Central memory CD4-positive, alpha-beta T cell (primary cell): ENCODE measurements at regions not wholly inside any gene's neighbourhood (a gene's known extent, or its start where the extent isn't known, plus 50 kb on each side); places are given as distances from the start of the nearest gene placed in this dataset.
"Not testable (repeated sequence)": the region's sequence is repeated elsewhere in the genome, so short reads cannot be mapped to it uniquely, and the experiment has no call there.

ENCODE experiments used
- DNase-seq: peaks from one replicate; pipeline ENCODE4 v3.0.0; 2022

DNA sequence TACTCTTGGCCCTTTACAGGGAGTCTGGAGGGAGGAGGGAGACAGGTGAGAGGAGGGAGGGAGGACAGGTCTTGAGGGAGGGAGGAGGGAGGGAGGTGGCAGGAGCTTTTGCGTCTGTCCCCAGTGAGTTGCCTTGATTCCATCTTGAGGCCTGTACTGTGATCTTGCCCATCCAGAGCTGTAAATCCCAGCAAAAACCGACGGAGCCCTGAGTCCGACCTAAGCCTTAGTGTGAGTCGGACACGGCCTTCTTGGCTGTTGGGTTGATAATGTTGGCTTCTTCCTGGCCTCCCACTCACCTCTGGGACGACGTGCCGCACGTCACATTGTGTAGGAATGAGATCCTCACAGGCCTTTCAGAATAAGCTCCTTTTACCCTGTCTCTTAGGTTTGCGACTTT lies 72.5 kb downstream of the RGS12 start:
- no peak for DNase-seq

- DNase-seq, result no peak
These were observed 73.3 kb downstream of the RGS12 start for GRCh38 chr4:3365871-3366842.

DNA sequence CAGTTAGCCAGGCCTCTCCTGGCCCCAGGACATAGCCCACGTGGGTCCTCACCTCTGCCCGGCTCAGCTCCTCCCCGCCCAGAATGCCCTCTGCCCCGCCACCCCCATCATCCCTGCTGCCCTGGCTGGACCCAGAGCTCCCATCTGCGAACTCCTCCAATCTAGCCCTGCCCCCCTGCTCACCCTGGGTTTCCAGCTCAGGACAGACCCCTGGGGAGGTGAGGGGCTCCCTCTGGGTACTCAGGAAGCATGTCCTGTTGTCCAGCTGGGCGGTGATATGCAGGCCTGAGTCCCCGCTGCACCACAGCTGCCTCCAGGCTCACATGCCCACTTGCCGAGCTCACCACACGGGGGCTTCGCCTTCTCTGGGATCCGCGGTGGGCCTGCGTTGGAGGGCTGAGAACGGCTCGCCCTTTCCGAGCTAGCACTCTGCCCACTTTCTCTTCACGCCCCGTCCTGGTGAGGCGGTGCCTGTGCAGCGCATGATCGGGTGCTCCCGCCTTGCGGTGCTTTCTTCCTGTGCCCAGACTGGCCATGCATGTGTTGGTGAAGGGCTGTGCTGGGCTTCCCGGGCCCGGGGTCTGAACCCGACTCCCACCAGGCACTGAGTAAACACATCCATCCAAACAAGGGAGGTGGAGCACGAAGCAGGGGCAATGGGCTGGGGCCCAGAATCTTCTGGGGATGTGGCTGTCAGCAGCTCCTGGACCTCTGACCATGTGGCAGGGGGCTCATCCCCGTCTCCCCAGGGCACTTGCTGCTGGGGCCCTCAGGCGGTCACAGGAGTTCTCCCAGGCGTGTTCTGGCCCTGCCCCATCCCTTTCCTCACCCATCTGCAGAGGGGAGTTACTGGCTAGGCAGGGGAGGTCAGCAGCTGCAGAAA lies 74.3 kb downstream of the RGS12 start:
- DNase-seq, result no peak

DNA sequence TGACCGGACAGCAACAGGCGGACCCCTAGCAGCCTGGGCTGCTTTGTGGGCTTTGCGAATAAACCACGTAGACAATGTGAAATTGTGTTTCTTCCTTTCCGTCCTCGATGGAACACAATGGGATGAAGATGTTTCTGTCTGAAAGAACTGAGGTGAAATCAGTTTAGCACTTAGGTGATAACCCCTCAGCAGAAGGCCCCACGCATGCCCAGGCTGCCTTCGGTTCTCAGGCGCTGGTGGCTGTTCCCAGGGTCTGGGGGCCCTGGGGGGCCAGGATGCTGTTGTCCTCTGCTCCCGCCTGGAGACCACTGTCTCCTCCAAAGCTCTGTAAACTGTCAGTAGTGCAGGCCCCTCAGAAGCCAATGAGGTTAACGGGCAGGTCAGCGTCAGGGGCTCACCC lies 73.9 kb upstream of the HGFAC start:
- no peak for DNase-seq

DNA sequence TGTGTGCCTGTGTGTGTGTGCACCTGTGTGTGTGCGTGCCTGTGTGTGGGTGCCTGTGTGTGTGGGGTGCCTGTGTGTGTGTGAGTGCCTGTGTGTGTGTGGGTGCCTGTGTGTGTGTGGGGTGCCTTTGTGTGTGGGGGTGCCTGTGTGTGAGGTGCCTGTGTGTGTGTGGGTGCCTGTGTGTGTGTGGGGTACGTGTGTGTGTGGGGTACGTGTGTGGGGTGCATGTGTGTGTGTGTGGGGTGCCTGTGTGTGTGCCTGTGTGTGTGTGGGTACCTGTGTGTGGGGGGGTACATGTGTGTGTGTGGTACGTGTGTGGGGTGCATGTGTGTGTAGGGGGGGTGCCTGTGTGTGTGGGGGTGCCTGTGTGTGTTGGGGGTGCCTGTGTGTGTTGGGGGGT lies 73.4 kb upstream of the HGFAC start:
- no peak for DNase-seq

DNA sequence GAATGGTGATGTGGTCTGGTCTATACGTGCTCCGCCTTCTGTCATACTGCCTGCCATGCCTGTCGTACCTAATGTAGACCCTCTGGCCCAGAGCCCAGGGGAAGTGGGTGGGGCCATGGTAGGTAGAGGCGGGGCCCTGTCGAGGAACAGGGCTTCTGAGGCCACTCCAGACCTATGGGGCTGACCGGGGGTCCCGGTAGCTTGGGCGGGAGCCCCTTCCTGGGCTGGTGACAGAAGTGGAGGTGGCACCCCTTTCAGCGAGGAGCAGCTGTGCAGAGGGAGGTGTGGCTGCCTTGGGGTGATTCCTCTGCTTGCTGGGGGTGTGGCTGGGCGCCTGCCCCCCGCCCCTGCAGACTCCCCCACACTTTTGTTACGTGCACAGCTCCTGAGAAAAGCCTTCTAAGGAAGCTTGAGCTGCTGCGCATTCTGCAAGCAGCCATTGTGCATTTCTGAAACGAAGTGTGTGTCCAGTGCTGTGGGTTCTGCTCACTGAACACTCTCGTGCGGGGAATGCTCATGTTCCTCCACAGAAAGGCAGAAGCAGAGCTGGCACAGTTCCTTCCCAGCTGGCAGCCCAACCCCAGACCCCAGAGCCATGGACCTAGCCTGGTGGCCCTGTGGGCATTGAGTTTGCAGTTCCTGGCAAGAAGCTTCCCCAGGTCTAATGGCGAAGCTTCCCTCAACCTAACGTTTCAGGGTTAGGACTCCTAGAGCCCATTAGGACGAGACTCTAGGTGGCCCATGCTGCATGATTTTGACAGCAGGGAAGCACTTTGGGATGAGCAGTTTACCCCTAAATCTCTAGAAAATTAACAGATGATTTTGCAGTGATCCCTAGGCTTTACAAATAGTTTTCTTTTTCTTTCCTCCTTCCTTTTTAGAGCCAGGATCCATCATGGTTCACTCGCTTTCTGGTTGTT lies 72.7 kb upstream of the HGFAC start:
- no peak for DNase-seq

- DNase-seq, result peak; percentile 54
These were observed 71.7 kb upstream of the HGFAC start for GRCh38 chr4:3369781-3370674.

DNA sequence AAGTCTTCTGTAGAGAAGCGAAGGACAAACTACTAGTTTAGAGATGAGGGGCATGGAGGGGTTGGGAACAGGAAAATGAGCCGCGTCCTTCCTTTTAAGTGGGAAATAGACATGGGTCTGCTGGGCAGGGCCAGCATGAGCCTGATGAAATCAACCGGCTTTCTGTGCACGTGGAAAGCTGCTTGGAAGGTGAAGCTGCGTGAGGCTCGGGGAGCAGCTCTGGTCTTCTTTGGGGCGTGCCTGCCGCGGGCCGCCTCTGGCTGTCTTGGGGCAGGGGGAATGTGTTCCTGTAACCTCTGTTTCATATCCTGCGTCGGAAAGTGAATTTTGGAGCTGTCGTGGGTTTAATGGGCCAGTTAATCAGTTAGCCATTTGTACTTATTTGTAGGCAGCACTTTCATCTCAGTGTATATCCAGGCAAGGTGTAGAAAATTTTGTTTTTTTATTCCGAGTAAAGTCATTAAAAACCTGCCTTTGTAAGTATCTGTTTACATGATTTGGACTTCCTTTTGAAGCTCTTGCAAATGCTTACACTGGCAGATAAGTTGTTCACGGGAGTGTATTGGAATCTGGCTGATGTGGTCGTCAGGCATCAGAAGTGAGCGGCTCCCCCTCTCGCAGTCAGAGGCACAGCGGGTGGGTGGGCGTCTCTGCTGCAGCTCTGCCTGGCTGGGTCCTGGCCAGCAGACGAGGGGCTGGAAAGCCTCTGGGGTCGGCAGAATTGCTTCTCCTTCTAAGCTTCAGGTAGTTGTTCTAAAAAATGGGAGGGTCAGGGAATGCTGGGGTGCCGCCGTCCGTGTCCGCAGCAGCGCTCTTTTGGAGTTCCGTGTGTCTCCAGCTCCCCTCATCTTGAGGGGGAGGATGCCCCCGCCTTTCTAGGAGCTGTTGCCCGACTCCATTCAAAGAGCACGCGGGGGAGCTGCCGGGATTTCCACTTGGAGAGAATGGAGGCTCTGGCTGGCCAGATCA lies 70.5 kb upstream of the HGFAC start:
- no peak for DNase-seq

DNA sequence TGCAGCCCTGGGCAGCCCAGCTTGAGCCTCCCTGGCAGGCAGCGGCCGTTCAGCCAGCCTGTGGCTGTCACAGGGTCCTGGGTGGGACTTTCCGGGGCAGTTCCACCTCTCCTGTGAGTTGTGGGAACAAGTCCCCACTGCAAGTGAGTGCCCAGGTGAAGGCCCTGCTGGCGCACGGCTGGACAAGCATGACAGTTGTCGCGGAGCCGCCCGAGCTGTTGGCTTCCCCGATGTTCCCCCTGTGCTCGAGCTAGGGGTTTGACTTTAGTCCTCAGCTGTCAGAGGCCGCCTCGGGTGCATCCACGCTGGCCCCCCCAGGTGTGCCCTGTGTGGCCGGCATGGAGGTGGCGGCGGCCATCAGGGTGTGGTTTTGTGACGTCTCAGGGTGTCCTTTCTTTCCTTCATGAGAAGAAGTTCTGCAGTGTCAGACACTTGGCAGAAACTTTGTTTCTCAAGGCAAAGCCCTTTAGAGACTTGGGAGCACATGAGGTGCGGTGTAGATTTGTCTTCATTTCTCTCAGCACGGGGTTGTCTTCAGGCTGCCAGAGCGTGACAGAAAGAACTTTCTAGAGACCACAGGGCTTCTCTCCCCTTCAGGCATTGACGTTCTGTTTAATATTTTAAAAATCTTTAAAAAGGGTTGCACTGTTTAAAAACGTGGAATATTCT lies 69.4 kb upstream of the HGFAC start:
- no peak for DNase-seq

- DNase-seq, result no peak
These were observed 68.8 kb upstream of the HGFAC start for GRCh38 chr4:3372933-3373465.

GRCh38 chr4:3373468-3373867 lies 68.3 kb upstream of the HGFAC start:
- no peak for DNase-seq

DNA sequence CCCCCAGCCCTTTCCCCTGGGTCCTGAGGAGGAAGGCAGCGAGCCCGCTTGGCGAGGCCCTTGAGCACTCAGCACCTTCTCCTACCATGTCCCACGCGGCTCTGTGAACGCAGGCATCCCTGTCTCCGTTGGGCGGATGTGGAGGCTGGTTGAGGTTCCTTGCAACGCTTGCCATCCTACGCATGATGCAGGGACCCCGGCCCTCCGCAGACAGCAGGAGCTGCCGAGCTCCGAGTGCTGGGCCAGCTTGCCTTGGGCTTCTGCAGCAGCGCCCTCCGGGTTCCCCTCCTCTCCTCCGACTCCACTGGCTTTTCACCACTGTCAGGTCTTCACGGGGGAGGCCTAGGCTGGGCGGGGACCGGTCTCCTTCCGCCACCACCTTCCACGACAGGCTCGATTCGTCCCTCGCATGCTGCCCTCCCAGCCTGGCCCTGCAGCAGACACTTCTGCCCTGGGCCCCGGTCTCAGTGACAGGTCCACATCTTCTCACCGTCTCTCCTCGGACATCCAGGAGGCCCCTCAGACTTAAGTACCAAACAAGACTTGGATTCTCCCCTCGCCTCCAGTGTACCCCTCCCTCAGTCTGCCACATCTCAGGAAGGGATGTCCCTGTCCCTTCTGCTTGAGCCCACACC lies 67.6 kb upstream of the HGFAC start:
- no peak for DNase-seq

DNA sequence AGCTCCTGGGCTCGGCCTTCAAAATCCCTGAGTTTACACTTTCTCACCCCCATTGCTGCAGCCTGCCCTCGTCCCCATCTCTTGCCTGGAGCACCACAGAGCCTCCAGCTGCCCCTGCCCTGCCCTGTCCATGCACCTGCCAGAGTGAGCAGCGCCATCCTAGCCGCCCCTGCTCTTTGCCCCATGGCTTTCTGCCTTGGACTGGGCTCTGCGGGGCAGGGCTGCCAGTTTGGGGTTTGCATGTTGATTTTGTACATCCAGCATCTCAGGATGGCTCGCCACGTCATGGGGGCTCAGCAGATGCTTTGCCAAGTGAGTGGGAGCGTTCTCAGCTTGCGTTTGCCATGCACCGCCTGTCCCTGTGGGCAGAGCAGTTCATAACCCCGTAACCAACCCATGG lies 67.1 kb upstream of the HGFAC start:
- no peak for DNase-seq

GRCh38 chr4:3375688-3376087 lies 66.1 kb upstream of the HGFAC start:
- DNase-seq, result no peak

GRCh38 chr4:3376266-3376665 lies 65.5 kb upstream of the HGFAC start:
- no peak for DNase-seq

DNA sequence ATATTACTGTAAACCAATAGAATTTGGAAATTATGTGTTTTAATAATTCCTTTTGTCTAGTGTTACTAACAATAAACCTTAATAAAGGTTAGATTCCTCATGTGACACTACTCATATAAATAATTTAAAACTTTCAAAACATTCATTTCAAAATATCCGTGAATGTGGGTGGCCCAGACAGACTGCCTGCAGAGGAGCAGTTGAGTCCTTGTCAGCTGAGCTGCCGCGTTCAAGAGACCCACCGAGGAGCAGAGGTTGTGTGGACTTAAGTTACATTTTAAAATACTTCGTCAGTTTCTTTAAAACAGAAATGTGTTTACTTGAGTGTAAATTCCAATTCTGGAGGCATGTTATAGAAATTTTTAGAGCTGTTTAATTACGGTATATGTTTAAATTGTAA lies 64.2 kb upstream of the HGFAC start:
- DNase-seq, result no peak

DNA sequence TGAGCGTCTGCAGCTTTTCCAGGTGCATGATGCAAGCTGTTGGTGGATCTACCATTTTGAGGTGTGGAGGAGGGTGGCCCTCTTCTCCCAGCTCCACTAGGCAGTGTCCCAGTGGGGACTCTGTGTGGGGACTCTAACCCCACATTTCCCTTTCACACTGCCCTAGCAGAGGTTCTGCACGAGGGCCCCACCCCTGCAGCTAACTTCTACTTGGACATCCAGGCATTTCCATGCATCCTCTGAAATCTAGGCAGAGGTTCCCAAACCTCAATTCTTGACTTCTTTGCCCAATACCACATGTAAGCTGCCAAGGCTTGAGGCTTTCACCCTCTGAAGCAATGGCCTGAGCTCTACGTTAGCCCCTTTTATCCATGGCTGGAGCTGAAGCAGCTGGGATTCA lies 61.4 kb upstream of the HGFAC start:
- DNase-seq, result not testable (repeated sequence)

DNA sequence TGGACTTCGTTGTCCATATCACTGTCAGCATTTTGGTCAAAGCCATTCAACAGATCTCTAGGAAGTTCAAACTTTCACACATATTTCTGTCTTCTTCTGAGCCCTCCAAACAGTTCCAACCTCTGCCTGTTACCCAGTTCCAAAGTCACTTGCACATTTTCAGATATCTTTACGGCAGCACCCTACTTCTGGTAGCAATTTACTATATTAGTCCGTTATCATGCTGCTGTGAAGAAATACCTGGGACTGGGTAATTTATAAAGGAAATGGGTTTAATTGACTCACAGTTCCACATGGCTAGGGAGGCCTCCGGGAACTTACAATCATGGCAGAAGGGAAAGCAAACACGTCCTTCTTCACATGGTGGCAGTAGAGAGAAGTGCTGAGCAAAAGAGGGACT lies 60.6 kb upstream of the HGFAC start:
- DNase-seq, result not testable (repeated sequence)

GRCh38 chr4:3382251-3382650 lies 59.5 kb upstream of the HGFAC start:
- no peak for DNase-seq
